GM21526 (cell line): ENCODE measurements at regions not wholly inside any gene's neighbourhood (a gene's known extent, or its start where the extent isn't known, plus 50 kb on each side); places are given as distances from the start of the nearest gene placed in this dataset.
"Not testable (repeated sequence)": the region's sequence is repeated elsewhere in the genome, so short reads cannot be mapped to it uniquely, and the experiment has no call there.

Experiments
- ATAC-seq: cut with Tn5 transposase; IDR thresholded peaks from one replicate; pipeline ENCODE4 v1.9.1; 2021; ENCODE audit warnings: moderate library complexity; ENCODE audit not compliant: unreplicated experiment, low FRiP score

DNA sequence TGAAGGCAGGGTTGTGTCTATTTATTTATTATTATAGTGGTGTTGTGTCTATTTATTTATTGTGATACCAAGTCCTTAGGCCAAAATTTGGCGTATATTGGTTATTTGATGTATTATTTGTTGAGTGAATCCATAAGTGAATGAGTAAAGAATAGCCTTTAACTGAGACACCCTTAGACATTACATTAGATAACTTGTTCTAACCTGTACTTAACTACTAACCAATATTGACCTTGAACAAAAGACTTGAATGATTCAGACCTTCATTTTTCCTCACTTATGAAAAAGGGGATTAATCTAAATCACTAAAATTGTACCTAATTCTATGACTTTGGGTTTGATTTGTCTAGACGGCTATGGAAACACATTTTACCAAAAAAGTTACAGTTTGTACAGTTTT is 370.5 kb downstream of the JRKL start:
- ATAC-seq: no peak

GRCh38 chr11:96760815-96761214 is 371.0 kb downstream of the JRKL start:
- no peak for ATAC-seq

DNA sequence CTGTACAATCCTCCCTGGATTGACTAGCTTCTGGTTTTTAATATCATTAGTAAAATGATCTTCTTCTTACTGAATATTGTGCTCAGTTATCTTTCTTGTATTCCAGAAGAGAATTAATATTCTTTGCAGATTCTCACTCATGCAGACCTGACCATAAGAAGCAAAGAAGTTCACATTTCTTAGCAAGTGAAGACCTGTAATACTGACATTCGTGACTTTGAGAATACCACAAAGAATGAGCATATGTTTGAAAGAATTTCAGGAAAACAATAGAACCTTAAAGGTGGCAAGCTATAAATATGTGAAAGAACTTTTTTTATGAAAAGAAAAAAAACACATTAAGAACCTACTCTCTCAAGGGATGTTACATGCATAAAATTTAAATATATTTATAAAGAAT is 371.6 kb downstream of the JRKL start:
- ATAC-seq: no peak

DNA sequence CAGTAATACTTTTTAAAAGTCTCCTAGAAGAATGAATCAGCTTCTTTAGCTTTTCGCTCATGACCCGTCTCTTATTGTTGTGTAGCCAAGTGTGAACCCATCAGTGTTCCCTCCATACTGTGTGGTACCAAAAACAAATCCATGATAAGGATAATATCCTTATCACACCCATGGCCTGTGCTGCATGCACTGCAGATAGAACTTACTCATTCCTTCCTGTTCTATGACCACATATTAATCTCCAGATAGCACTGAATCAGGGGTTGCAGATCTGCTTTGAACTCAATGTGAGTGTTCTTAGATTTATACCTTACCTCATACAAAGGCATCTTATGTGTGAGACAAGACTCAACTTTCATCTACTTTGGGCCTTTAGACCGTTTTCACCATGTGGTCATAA is 373.4 kb downstream of the JRKL start:
- ATAC-seq: no peak

DNA sequence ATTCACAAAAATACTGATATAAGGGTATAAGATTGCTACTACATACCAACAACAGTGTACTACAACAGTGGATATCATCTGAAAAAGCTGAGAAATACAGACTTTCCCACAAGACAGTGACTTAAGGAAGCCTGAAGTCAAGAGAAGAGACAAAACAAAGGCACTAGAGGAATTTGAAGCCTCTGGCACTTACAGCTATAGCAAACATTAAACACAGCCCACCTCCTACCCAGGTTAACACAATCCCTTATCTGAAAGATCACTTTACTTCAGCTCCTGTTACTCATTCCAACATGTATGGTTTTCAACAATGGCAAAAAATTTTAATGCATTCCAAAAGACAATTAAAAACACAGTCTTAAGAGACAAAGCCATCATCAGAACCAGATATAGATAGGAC is 388.5 kb downstream of the JRKL start:
- ATAC-seq: no peak

DNA sequence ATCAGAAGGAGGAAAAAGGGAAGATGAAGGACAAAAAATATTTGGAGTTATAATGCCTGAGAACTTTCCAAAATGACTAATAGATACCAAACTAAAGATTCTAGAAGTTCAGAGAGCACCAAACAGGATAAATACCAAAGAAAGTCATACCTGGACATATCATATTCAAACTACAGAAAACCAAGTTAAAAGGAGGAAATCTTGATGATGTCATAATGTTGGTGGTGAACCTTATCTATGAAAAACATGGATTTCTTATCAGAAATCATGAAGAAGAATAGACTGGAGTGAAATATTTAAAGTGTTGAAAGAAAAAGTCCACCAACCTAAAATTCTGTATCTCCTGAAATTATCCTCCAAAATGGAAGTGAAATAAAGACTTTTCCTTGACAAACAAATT is 389.2 kb downstream of the JRKL start:
- no peak for ATAC-seq

DNA sequence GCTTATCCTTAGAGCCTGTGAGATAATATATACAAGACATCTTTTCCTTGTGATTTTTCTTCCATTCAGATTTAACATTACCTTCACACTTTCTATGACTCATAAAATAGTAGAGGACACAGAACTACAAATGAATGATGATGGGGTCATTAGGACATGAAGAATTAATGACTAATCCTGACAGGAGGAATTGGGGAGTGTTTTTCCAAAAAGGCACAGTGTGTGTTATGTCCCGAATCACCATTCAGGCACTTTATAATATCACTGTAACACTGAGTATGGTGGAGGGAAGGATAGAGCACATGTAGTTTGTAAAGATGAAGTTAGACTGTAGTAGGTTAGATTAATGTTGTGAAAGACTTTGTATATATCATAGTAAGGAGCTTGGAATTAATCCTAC is 391.3 kb downstream of the JRKL start:
- no peak for ATAC-seq

- ATAC-seq: no peak
These were observed 392.8 kb downstream of the JRKL start for GRCh38 chr11:96782632-96783031.

DNA sequence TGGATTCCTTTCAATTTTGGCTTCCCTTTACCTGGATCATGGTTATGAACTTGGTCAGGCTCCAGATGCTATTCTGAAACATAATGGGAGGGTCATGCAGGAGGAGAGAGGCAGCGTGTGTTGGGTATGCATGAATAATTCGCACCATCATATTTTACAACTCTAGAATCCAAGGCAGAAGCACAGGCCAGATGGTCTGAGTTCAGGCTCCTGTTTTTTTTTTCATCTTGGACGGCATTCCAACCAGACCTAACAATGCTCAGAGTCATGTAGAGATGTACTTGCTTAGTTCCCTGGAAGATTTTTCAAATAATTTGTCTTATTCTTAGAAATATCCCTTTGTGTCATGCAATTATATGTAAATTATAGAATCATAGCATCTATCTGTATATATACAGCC is 393.5 kb downstream of the JRKL start:
- no peak for ATAC-seq

DNA sequence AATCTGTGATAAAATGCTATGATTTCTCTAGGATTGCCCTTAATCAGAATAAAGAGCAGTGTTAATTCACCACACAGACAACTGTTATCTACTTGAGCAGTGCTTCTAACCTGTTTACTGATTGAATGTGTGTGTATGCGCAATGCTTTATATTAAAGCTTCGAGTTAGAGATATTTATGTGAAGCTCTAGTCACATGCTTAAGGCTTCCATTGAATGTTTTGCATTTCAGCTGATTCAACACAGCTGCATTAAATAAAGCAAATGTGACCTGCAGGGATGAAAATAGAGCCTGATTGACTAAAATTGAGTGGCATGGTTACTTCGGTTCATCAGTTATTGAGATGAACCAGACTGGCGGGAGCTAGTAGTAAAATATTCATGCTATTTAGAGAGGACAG is 395.3 kb downstream of the JRKL start:
- no peak for ATAC-seq

DNA sequence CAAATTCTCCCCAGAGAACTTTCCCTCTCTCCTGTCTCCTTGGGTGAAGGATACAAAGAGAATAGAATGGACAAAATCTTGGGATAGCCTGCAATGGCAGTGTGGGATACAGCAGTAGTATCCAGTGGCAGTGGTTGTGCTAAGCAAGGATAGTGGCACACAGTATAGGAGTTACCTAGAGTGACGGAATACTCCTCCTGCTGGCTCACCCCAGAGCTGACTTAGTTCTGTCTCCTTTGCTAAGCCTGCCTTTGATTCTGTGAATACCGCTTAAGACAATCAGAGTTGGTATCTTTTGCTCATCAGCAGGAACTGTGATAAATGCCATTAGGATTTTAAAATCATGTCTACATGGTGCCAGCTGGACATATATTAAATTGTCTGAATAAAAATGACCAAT is 404.3 kb downstream of the JRKL start:
- no peak for ATAC-seq

DNA sequence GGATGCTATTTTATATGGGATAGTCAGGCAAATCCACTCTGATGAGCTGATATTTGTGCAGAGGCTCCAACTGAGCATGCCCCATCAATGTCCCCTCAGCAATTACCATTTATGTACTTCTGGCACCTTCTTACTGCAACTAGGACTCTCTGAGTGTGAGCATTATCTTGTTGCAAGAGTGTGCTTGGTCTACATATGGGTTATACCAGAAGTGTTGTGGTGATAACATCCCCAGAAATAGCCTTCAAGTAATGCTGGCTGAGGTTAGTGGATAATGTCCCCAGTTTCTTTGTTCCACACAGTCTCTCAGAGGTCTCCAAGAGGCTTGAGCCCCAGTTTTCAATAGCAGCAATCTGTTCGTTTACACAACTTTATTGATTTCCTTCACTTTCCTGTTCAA is 408.6 kb downstream of the JRKL start:
- no peak for ATAC-seq

GRCh38 chr11:96815236-96815635 is 425.4 kb downstream of the JRKL start:
- ATAC-seq: no peak

DNA sequence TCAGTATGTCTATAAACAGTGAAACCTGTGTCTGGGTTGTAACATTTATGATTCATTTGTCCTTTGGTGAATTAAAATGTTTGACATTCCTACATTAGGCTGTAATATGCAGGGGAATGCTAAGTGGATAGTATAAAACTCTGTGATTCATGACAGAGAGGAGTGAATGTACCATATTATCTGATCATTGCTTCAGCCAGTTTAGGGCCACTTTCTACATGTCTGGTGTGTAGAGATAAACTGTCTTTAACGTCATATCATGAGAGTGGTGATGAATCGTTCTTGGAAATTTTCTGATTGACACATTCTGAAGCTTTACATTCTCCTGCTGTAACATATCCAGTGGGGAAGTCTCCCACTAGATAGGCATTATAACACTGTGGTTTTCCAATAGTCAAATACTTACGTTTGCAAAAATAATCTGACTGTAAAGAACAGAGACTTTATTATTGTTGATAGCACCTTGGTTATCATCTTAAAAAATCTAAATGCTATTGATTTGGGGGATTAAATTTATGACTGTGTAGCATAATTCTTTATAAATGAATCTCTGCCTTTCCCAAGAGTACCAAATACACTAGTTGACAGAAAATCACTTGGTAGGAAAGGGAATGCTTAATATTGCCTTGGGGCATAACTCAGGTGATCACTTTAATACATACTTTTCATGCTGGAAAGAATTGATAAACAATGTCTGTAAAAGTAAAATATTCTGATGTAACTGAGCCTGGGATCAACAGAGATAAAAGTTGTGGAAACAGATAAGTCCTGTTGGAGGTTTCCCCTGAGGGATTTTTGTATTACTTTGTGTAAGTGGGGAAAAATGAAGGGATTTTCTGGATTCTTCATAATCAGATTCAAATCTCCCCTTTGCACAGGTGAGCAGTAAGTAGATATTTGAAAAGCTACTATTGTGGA is 427.9 kb downstream of the JRKL start:
- no peak for ATAC-seq

DNA sequence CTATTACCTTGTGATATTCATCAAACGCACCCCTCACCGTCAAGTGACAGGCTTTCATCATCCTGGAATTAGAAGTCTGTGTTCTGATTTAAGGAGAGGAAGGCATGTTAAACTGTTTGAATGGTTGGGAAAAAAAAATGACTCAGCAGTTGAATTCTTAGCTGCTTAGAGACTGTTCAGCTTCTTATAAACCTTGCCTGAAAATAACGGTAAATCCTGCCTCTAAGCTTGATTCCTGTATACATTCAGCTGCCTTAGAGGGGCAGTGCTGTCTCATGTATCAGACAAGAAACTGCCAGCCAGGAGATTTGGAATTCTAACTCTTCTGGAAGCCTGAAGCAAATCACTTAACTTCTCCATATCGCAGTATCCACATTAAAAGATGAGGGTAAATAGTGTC is 437.4 kb downstream of the JRKL start:
- ATAC-seq: no peak

GRCh38 chr11:96841792-96842191 is 452.0 kb downstream of the JRKL start:
- no peak for ATAC-seq

DNA sequence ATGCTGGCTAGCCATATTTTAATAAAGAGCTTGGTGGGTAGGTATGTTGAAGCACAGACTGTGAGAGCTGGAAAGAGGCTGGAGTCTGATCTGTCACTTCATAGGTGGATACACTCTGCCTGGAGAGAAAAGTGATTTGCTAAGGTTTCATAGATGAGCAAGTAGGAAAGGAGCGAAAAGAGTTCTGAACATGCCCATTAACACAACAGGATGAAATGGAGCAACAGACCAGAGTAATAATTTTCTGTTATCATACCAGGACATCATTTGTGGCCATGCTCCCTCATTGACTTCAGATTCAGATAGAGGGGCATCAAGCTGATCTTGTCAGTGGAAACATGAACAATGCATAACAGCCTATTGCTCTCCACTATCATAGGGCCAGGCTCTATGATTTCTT is 452.9 kb downstream of the JRKL start:
- ATAC-seq: no peak

- no peak for ATAC-seq
These were observed 464.6 kb downstream of the JRKL start for GRCh38 chr11:96854425-96854824.

GRCh38 chr11:96861722-96862121 is 471.9 kb downstream of the JRKL start:
- not testable (repeated sequence) for ATAC-seq

- no peak for ATAC-seq
These were observed 473.7 kb downstream of the JRKL start for GRCh38 chr11:96863520-96863919.

DNA sequence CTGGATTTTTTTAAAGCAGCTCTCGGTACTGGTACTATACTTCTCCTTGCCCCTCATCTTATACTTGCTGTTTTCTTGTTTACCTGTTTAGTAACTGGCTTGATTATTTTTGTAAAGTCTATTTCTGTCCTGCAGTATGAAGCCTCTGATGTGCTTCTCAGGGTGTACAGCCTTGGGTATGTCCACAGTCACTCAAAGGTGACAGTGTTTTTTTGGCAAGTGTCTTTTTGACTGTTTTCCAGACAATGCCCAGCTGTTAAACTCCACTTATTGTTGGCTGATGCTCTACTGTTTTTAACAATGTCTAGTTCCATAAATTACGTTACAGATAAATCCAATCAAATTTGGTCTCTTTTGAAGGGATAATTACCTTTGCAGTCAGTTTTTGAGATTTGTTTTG is 475.2 kb downstream of the JRKL start:
- no peak for ATAC-seq

GRCh38 chr11:96869207-96869606 is 479.4 kb downstream of the JRKL start:
- no peak for ATAC-seq

DNA sequence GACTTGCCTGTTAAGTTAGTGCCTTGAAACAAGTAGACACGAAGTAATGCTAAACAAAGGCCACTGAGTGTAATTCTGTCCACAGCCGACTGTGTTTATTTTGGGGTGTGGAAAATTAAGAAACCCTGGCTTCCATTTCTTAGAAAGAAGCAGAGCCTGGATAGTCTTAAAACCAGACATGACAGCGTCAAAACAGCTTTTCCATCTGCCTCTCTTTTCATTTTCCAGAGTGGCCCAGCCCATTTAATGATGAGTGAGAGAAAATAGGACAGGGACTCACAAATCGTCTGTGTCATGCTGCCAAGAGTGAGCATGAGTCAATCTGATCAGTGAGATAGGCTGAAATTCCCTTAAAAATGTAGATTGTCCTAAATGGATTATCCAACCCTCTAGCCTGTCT is 485.9 kb downstream of the JRKL start:
- ATAC-seq: no peak
